ENCODE measurements at regions not wholly inside any gene's neighbourhood (a gene's known extent, or its start where the extent isn't known, plus 50 kb on each side); places are given as distances from the start of the nearest gene placed in this dataset.

GRCh38 chr18:71832946-71833617 lies 711.1 kb downstream of the CBLN2 start:
- TF ChIP-seq TEAD4 (IDR thresholded peaks at IDR 0.05) (no peak), EP300 (IDR thresholded peaks at IDR 0.05; ENCODE audit: borderline replicate concordance) (no peak), RAD21 (IDR thresholded peaks at IDR 0.05; ENCODE audit: low read depth) (no peak), TCF12 (IDR thresholded peaks at IDR 0.05; ENCODE audit: low read depth) (no peak), YY1 (IDR thresholded peaks at IDR 0.05; ENCODE audit: low read depth) (no peak), FOXM1 (IDR thresholded peaks at IDR 0.05; ENCODE audit: borderline replicate concordance, low read depth) (no peak), TAF1 (IDR thresholded peaks at IDR 0.05; ENCODE audit: low read depth) (no peak), EGR1 (IDR thresholded peaks at IDR 0.05) (no peak), ZBTB7A (IDR thresholded peaks at IDR 0.05; ENCODE audit: low read depth) (no peak), REST (IDR thresholded peaks at IDR 0.05; ENCODE audit: low read depth) (no peak), NFIC (IDR thresholded peaks at IDR 0.05) (no peak), CEBPB (IDR thresholded peaks at IDR 0.05) (no peak), CREB1 (IDR thresholded peaks at IDR 0.05; ENCODE audit: low read depth) (no peak)
- TF ChIP-seq, protein P1, sequence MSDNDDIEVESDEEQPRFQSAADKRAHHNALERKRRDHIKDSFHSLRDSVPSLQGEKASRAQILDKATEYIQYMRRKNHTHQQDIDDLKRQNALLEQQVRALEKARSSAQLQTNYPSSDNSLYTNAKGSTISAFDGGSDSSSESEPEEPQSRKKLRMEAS (IDR thresholded peaks at IDR 0.05): no peak
- TF ChIP-seq, protein P2, sequence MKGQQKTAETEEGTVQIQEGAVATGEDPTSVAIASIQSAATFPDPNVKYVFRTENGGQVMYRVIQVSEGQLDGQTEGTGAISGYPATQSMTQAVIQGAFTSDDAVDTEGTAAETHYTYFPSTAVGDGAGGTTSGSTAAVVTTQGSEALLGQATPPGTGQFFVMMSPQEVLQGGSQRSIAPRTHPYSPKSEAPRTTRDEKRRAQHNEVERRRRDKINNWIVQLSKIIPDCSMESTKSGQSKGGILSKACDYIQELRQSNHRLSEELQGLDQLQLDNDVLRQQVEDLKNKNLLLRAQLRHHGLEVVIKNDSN (IDR thresholded peaks at IDR 0.05): no peak

DNA sequence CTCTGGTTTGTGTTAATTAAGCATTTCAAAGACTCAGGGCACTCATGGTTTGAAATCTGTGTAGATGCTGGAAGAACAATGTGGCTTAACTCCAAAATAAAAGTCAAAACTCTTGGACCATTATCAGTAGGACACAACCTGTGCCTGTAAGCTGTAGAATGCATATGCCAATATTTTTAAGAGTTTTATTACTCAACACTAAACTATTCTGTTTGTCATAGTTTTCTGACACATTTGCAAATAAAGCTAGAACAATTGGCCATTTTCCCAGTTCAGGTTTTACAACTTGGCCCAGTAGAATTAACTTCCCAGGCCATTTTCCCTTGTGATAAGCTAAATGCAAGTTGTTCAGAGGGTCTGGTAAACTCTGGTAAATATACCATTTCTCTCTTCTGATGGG lies 713.1 kb downstream of the CBLN2 start:
- no peak for TF ChIP-seq EGR1 (IDR thresholded peaks at IDR 0.05)
- TF ChIP-seq NFIC (IDR thresholded peaks at IDR 0.05): peak; percentile 28; the same call in 1 of the 2 replicates
- no peak for TF ChIP-seq TEAD4 (IDR thresholded peaks at IDR 0.05)
- no peak for TF ChIP-seq ZBTB7A (IDR thresholded peaks at IDR 0.05; ENCODE audit: low read depth)
- TF ChIP-seq EP300 (IDR thresholded peaks at IDR 0.05; ENCODE audit: borderline replicate concordance): no peak
- no peak for TF ChIP-seq TAF1 (IDR thresholded peaks at IDR 0.05; ENCODE audit: low read depth)
- no peak for TF ChIP-seq YY1 (IDR thresholded peaks at IDR 0.05; ENCODE audit: low read depth)
- no peak for TF ChIP-seq CEBPB (IDR thresholded peaks at IDR 0.05)

GRCh38 chr18:71827301-71827700 lies 716.8 kb downstream of the CBLN2 start:
- TF ChIP-seq EP300 (IDR thresholded peaks at IDR 0.05; ENCODE audit: borderline replicate concordance) (no peak), YY1 (IDR thresholded peaks at IDR 0.05; ENCODE audit: low read depth) (no peak), RAD21 (IDR thresholded peaks at IDR 0.05; ENCODE audit: low read depth) (no peak), CREB1 (IDR thresholded peaks at IDR 0.05; ENCODE audit: low read depth) (no peak), TAF1 (IDR thresholded peaks at IDR 0.05; ENCODE audit: low read depth) (no peak), CEBPB (IDR thresholded peaks at IDR 0.05) (no peak), ZBTB7A (IDR thresholded peaks at IDR 0.05; ENCODE audit: low read depth) (no peak), REST (IDR thresholded peaks at IDR 0.05; ENCODE audit: low read depth) (no peak)

GRCh38 chr18:71815305-71815704 lies 728.8 kb downstream of the CBLN2 start:
- no peak for TF ChIP-seq RAD21 (IDR thresholded peaks at IDR 0.05; ENCODE audit: low read depth)
- TF ChIP-seq TEAD4 (IDR thresholded peaks at IDR 0.05): no peak
- no peak for TF ChIP-seq YY1 (IDR thresholded peaks at IDR 0.05; ENCODE audit: low read depth)
- no peak for TF ChIP-seq TCF12 (IDR thresholded peaks at IDR 0.05; ENCODE audit: low read depth)
- TF ChIP-seq EP300 (IDR thresholded peaks at IDR 0.05; ENCODE audit: borderline replicate concordance): no peak
- no peak for TF ChIP-seq CEBPB (IDR thresholded peaks at IDR 0.05)
- TF ChIP-seq, protein P1 (IDR thresholded peaks at IDR 0.05): no peak
- TF ChIP-seq REST (IDR thresholded peaks at IDR 0.05; ENCODE audit: low read depth): no peak
- no peak for TF ChIP-seq EGR1 (IDR thresholded peaks at IDR 0.05)
- TF ChIP-seq CREB1 (IDR thresholded peaks at IDR 0.05; ENCODE audit: low read depth): no peak
- no peak for TF ChIP-seq ZBTB7A (IDR thresholded peaks at IDR 0.05; ENCODE audit: low read depth)
- TF ChIP-seq, protein P2 (IDR thresholded peaks at IDR 0.05): no peak
- TF ChIP-seq TAF1 (IDR thresholded peaks at IDR 0.05; ENCODE audit: low read depth): no peak
- TF ChIP-seq NFIC (IDR thresholded peaks at IDR 0.05): no peak
- no peak for TF ChIP-seq FOXM1 (IDR thresholded peaks at IDR 0.05; ENCODE audit: borderline replicate concordance, low read depth)

All from Ishikawa (cell line).